ENCODE measurements at regions not wholly inside any gene's neighbourhood (a gene's known extent, or its start where the extent isn't known, plus 50 kb on each side); places are given as distances from the start of the nearest gene placed in this dataset.
"Not testable (repeated sequence)": the region's sequence is repeated elsewhere in the genome, so short reads cannot be mapped to it uniquely, and the experiment has no call there.

- DNase-seq (ENCODE audit: low spot score): no peak
- in situ Hi-C loops (cut with HindIII; ENCODE audit: low sequenced_read_pairs): no loop called here
These were observed 279.9 kb upstream of the NCKAP5 start for GRCh38 chr2:133848111-133848649.

GRCh38 chr2:133849341-133849740, 281.1 kb upstream of the NCKAP5 start:
- DNase-seq (ENCODE audit: low spot score): no peak
- in situ Hi-C loops (cut with HindIII; ENCODE audit: low sequenced_read_pairs): no loop called here

GRCh38 chr2:133854603-133855200, 286.4 kb upstream of the NCKAP5 start:
- in situ Hi-C loops (cut with HindIII; ENCODE audit: low sequenced_read_pairs): no loop called here
- no peak for DNase-seq (ENCODE audit: low spot score)

- peak; percentile 43 for DNase-seq (ENCODE audit: low spot score)
These were observed 287.3 kb upstream of the NCKAP5 start for GRCh38 chr2:133855526-133855925.

GRCh38 chr2:133856678-133857077, 288.4 kb upstream of the NCKAP5 start:
- in situ Hi-C loops (cut with HindIII; ENCODE audit: low sequenced_read_pairs): no loop called here
- no peak for DNase-seq (ENCODE audit: low spot score)

More at GRCh38 chr2:133855526-133855925, 287.3 kb upstream of the NCKAP5 start:
- in situ Hi-C loops (cut with HindIII; ENCODE audit: low sequenced_read_pairs): no loop called here

- DNase-seq (ENCODE audit: low spot score): no peak
- in situ Hi-C loops (cut with HindIII; ENCODE audit: low sequenced_read_pairs): no loop called here
These were observed 291.3 kb upstream of the NCKAP5 start for GRCh38 chr2:133859578-133859977.

GRCh38 chr2:133862400-133862977, 294.2 kb upstream of the NCKAP5 start:
- no peak for DNase-seq (ENCODE audit: low spot score)
- in situ Hi-C loops (cut with HindIII; ENCODE audit: low sequenced_read_pairs): no loop called here

GRCh38 chr2:133863106-133863800, 295.0 kb upstream of the NCKAP5 start:
- in situ Hi-C loops (cut with HindIII; ENCODE audit: low sequenced_read_pairs): no loop called here

GRCh38 chr2:133865141-133865540, 296.9 kb upstream of the NCKAP5 start:
- no peak for DNase-seq (ENCODE audit: low spot score)
- in situ Hi-C loops (cut with HindIII; ENCODE audit: low sequenced_read_pairs): no loop called here

More at GRCh38 chr2:133863106-133863800, 295.0 kb upstream of the NCKAP5 start:
- no peak for DNase-seq (ENCODE audit: low spot score)

GRCh38 chr2:133867166-133867565, 298.9 kb upstream of the NCKAP5 start:
- in situ Hi-C loops (cut with HindIII; ENCODE audit: low sequenced_read_pairs): no loop called here
- DNase-seq (ENCODE audit: low spot score): no peak

GRCh38 chr2:133871545-133872209, 303.4 kb upstream of the NCKAP5 start:
- no peak for DNase-seq (ENCODE audit: low spot score)
- in situ Hi-C loops (cut with HindIII; ENCODE audit: low sequenced_read_pairs): no loop called here

GRCh38 chr2:133878326-133878725, 310.1 kb upstream of the NCKAP5 start:
- DNase-seq (ENCODE audit: low spot score): no peak
- in situ Hi-C loops (cut with HindIII; ENCODE audit: low sequenced_read_pairs): no loop called here

- in situ Hi-C loops (cut with HindIII; ENCODE audit: low sequenced_read_pairs): no loop called here
These were observed 311.4 kb upstream of the NCKAP5 start for GRCh38 chr2:133879703-133880102.

GRCh38 chr2:133882159-133882558, 313.9 kb upstream of the NCKAP5 start:
- in situ Hi-C loops (cut with HindIII; ENCODE audit: low sequenced_read_pairs); DNase-seq (ENCODE audit: low spot score): not testable (repeated sequence)

More at GRCh38 chr2:133879703-133880102, 311.4 kb upstream of the NCKAP5 start:
- no peak for DNase-seq (ENCODE audit: low spot score)

- DNase-seq (ENCODE audit: low spot score): peak; percentile 38
- in situ Hi-C loops (cut with HindIII; ENCODE audit: low sequenced_read_pairs): no loop called here
These were observed 316.6 kb upstream of the NCKAP5 start for GRCh38 chr2:133884739-133885381.

GRCh38 chr2:133885847-133886246, 317.6 kb upstream of the NCKAP5 start:
- in situ Hi-C loops (cut with HindIII; ENCODE audit: low sequenced_read_pairs): no loop called here

GRCh38 chr2:133886735-133887675, 318.7 kb upstream of the NCKAP5 start:
- in situ Hi-C loops (cut with HindIII; ENCODE audit: low sequenced_read_pairs): no loop called here
- DNase-seq (ENCODE audit: low spot score): peak; percentile 97

More at GRCh38 chr2:133885847-133886246, 317.6 kb upstream of the NCKAP5 start:
- no peak for DNase-seq (ENCODE audit: low spot score)

- in situ Hi-C loops (cut with HindIII; ENCODE audit: low sequenced_read_pairs): no loop called here
- no peak for DNase-seq (ENCODE audit: low spot score)
These were observed 319.4 kb upstream of the NCKAP5 start for GRCh38 chr2:133887676-133888040.

All from G401 (cell line).